ENCODE measurements at regions not wholly inside any gene's neighbourhood (a gene's known extent, or its start where the extent isn't known, plus 50 kb on each side); places are given as distances from the start of the nearest gene placed in this dataset.
"Not testable (repeated sequence)": the region's sequence is repeated elsewhere in the genome, so short reads cannot be mapped to it uniquely, and the experiment has no call there.

GRCh38 chr7:91465595-91466061 is 201.4 kb downstream of the FZD1 start:
- no peak for DNase-seq
- Histone ChIP-seq H3K4me1 (replicated peaks in 1 of 2) (no peaks in the 10 kb centered on the region), H3K9me3 (replicated peaks in 1 of 3) (no peaks in the 10 kb centered on the region), H3K27me3 (no peaks in the 10 kb centered on the region), H3K36me3 (replicated peaks in 1 of 2) (no peaks in the 10 kb centered on the region), H3K4me3 (no peak overlapping the region), H3K27ac (no peak overlapping the region)
- WGBS, 4 donors: 43 to 54% (median 46%) methylated on average over 2 of the region's 2 CpGs
- intact Hi-C loops (cut with DNase I): no loop called here
- TF ChIP-seq POLR2A (IDR thresholded peaks at IDR 0.05): no peak
- no peak for TF ChIP-seq CTCF (IDR thresholded peaks at IDR 0.05)

- TF ChIP-seq CTCF (IDR thresholded peaks at IDR 0.05) (no peak), POLR2A (IDR thresholded peaks at IDR 0.05) (no peak)
- intact Hi-C loops (cut with DNase I): no loop called here
- no peak overlapping the region for H3K27ac ChIP-seq
- H3K4me1 ChIP-seq (replicated peaks in 1 of 2): no peaks in the 10 kb centered on the region
- H3K9me3 ChIP-seq (replicated peaks in 1 of 3): no peaks in the 10 kb centered on the region
- no peak overlapping the region for H3K4me3 ChIP-seq
- H3K27me3 ChIP-seq: no peaks in the 10 kb centered on the region
- DNase-seq: no peak
- H3K36me3 ChIP-seq (replicated peaks in 1 of 2): no peaks in the 10 kb centered on the region
These were observed 204.0 kb downstream of the FZD1 start for GRCh38 chr7:91468256-91468655.

- 20 to 42% (median 38%) methylated on average over 1 of the region's 1 CpG for WGBS, 4 donors
- H3K36me3 ChIP-seq (replicated peaks in 1 of 2): no peaks in the 10 kb centered on the region
These were observed 209.4 kb downstream of the FZD1 start for GRCh38 chr7:91473619-91474018.

GRCh38 chr7:91474074-91474473 is 209.8 kb downstream of the FZD1 start:
- H3K27me3 ChIP-seq: no peaks in the 10 kb centered on the region
- H3K36me3 ChIP-seq (replicated peaks in 1 of 2): no peaks in the 10 kb centered on the region
- peaks cover 0 to 12% (median 0%) of the 10 kb centered on the region in 3 donors for H3K9me3 ChIP-seq (replicated peaks in 1 of 3)
- intact Hi-C loops (cut with DNase I): no loop called here
- WGBS, 4 donors: 82 to 95% (median 93%) methylated on average over 1 of the region's 1 CpG
- H3K4me3 ChIP-seq: no peak overlapping the region
- DNase-seq: no peak
- no peaks in the 10 kb centered on the region for H3K4me1 ChIP-seq (replicated peaks in 1 of 2)
- no peak overlapping the region for H3K27ac ChIP-seq
- TF ChIP-seq POLR2A (IDR thresholded peaks at IDR 0.05) (no peak), CTCF (IDR thresholded peaks at IDR 0.05) (no peak)

More at GRCh38 chr7:91473619-91474018, 209.4 kb downstream of the FZD1 start:
- DNase-seq: no peak
- intact Hi-C loops (cut with DNase I): no loop called here
- Histone ChIP-seq H3K4me3 (no peak overlapping the region), H3K9me3 (replicated peaks in 1 of 3) (peaks cover 0 to 12% (median 0%) of the 10 kb centered on the region in 3 donors), H3K4me1 (replicated peaks in 1 of 2) (no peaks in the 10 kb centered on the region), H3K27ac (no peak overlapping the region), H3K27me3 (no peaks in the 10 kb centered on the region)
- TF ChIP-seq CTCF (IDR thresholded peaks at IDR 0.05): no peak
- no peak for TF ChIP-seq POLR2A (IDR thresholded peaks at IDR 0.05)

- H3K4me1 ChIP-seq (replicated peaks in 1 of 2); H3K27me3 ChIP-seq; H3K4me3 ChIP-seq; H3K36me3 ChIP-seq (replicated peaks in 1 of 2); DNase-seq; intact Hi-C loops (cut with DNase I); H3K27ac ChIP-seq; H3K9me3 ChIP-seq (replicated peaks in 1 of 3): not testable (repeated sequence)
- WGBS, 4 donors: 81 to 92% (median 88%) methylated on average over 5 of the region's 5 CpGs
These were observed 216.2 kb downstream of the FZD1 start for GRCh38 chr7:91480470-91480869.

Data from adrenal gland (tissue), 9 donors.